ENCODE measurements at regions not wholly inside any gene's neighbourhood (a gene's known extent, or its start where the extent isn't known, plus 50 kb on each side); places are given as distances from the start of the nearest gene placed in this dataset.
"Not testable (repeated sequence)": the region's sequence is repeated elsewhere in the genome, so short reads cannot be mapped to it uniquely, and the experiment has no call there.

DNA sequence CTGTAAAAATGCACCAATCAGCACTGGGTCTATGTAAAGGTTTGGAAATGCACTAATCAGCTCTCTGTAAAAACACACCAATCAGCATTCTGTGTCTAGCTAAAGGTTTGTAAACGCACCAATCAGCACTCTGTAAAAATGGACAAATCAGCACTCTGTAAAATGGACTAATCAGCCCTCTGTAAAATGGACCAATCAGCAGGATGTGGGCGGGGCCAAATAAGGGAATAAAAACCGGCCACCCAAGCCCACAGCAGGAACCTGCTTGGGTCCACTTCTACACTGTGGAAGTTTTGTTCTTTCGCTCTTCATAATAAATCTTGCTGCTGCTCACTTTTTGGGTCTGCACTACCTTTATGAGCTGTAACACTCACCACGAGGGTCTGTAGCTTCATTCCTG lies 101.0 kb downstream of the SMC2 start:
- not testable (repeated sequence) for DNase-seq

DNA sequence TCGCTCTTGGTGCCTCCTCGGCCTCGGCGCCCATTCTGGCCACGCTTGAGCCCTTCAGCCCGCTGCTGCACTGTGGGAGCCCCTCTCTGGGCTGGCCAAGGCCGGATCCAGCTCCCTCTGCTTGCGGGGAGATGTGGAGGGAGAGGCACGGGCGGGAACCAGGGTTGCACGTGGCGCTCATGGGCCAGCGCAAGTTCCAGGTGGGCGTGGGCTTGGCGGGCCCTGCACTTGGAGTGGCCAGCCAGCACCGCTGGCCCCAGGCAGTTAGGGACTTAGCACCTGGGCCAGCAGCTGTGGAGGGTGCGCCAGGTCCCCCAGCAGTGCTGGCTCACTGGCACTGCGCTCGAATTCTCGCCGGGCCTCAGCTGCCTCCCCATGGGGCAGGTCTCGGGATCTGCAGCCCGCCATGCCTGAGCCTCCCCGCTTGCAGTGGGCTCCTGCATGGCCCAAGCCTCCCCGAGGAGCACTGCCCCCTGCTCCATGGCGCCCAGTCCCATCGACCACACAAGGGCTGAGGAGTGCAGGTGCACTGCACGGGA lies 106.4 kb downstream of the SMC2 start:
- DNase-seq = no peak

DNA sequence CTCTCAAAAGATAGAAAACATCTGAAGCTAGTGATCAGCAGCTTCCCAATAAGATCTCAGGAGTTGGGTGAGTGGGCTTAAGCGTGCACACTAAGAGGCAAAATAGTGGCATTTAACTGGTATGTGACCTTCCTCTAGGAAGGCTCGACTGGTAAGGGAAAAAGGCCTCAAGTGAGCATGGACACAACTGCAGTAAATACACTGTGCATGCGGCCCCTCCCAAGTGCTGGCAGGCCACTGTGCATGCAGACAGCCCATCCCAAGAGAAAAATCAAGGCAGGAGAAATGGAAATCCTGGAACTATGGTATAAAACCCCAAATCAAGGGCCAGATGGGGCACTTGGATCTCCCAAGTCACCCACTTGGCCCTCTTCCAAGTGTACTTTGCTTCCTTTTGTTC lies 112.7 kb downstream of the SMC2 start:
- no peak for DNase-seq

DNA sequence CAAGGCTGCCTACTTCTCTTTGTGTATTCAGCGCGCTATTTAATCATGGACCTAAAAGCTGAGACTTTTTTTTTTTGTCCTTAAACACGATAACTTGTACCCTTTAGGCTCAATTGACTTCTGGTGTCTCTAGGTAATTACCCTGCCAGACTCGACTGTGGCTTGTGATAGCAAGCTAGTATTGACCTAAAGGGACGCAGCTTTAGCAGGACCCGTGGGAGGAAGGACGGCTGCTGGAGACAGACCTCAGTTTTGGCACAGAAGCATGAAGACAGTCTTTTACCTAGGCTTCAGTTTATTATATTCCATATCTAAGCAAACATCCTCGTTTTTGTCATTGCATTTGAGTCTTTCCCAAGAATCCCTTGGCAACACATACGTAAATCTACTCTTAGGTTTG lies 115.3 kb downstream of the SMC2 start:
- DNase-seq = no peak

DNA sequence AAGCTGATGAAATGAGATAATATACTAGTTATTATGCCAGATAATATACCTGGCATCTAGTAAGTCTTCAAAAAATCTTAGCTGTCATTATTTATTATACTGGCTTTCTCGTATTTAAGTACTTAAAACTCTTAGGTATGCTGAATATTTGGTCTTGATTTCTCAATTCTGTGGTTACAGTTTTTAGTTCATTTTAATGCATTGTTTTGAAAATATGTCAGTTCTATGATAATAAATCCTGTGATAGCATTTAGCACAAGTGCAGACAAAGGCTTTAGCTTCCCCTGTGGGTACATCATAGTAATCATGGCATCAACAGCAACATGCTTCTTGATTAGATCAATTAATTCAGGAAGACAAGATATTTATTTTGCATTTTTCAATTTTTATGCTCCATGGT lies 133.0 kb downstream of the SMC2 start:
- no peak for DNase-seq

DNA sequence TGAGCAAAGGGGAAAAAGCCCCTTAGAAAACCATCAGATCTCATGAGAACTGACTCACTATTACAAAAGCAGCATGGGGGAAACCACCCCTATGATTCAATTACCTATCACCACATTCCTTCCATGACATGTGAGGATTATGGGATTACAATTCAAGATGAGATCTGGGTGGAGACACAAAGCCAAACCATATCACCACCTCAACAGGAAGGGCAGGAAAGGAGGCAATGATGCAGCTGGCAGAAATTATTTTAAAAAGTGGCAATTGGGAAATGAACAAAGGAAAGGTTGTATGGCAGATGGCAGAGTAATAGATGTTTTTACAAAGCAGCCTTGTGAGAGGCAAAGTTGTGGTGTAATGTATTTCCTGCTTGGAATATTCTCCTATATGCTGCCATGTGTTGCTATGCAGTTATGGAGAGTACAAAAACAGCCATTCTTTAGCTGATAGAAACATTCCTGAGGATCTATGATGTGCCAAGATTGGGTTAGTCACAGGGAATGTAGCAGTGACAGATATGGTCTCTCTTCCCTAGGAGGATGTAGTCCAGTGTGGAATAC lies 138.8 kb downstream of the SMC2 start:
- DNase-seq = no peak

DNA sequence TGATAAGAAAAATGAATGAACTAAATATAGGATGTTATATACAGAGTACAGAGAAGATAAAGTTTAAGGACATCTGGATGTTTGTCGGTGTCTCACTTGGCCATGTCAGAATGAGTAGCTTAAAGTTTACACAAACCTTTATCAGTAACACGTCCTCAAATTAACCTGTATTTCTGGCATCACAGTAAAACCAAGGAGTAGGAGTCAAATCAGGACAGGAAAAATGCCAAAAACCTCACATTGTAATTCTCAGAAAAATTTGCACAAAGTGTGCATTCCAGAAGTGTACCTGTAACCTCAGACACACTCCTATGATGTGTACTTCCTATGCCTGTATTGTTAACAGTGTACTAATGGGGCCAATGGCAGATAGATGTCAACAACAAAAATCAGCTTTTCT lies 139.3 kb downstream of the SMC2 start:
- no peak for DNase-seq

DNA sequence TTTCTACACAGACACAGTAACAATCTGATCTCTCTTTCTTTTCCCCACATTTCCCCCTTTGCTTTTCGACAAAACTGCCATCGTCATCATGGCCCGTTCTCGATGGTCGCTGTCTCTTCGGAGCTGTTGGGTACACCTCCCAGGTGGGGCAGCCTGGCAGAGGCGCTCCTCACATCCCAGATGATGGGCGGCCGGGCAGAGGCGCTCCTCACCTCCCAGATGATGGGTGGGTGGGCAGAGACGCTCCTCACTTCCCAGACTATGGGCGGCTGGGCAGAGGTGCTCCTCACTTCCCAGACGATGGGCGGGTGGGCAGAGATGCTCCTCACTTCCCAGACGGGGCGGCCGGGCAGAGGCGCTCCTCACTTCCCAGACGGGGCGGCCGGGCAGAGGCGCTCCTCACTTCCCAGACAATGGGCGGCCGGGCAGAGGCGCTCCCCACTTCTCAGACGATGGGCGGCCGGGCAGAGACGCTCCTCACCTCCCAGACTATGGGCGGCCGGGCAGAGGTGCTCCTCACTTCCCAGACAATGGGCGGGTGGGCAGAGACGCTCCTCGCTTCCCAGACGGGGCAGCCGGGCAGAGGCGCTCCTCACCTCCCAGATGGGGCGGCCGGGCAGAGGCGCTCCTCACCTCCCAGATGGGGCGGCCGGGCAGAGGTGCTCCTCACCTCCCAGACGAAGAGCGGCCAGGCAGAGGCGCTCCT lies 140.7 kb downstream of the SMC2 start:
- not testable (repeated sequence) for DNase-seq

DNA sequence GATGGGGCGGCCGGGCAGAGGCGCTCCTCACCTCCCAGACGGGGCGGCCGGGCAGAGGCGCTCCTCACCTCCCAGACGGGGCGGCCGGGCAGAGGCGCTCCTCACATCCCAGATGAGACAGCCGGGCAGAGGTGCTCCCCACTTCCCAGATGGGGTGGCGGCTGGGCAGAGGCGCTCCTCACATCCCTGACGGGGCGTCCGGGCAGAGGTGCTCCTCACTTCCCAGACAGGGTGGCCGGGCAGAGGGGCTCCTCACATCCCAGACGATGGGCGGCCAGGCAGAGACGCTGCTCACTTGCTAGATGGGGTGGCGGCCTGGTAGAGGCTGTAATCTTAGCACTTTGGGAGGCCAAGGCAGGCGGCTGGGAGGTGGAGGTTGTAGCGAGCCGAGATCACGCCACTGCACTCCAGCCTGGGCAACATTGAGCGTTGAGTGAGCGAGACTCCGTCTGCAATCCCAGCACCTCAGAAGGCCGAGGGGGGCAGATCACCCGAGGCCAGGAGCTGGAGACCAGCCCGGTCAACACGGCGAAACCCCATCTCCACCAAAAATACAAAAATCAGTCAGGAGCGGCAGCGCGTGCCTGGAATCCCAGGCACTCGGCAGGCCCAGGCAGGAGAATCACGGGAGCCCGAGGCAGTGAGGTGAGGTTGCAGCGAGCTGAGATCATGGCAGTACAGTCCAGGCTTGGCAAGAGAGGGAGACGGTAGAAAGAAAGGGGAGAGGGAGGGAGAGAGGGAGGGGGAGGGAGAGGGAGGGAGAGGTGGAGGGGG lies 141.4 kb downstream of the SMC2 start:
- not testable (repeated sequence) for DNase-seq

DNA sequence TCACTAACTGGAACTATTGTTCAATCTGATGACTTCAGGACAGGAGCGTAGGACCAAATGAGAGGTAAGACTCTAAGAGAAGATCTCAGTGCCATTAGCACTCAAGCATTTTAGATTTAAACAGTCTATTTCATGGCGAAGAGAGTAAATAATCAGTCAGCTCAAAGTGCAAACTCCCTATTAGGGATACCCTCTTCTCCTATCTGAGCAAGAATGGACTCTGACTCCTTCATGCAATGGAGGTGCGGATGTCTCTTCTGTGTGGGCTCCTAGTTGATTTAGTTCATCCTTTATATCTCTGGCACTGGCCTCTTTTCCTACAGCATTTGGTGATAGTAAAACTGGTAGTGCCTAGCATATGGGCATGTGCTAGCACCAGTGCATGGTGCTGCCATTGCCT lies 144.6 kb downstream of the SMC2 start:
- DNase-seq = no peak

DNA sequence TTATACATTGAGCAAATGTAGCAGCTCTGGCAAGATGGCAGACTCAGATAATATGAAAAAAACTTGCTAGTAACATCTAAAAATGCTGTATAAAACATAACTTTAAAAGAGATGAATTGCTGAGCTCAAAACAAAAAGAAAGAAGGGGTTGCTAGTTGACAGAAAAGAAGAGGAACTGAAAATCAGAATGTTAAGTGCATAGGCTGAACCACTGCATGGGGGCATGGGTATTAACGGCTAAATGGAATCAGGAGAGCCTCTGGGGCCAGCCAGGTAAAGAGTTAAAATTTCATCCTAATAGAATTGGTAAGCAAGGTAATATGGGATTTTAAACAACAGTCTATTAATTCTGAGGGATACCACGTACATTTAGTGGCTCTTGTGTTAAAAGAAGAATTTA lies 146.8 kb downstream of the SMC2 start:
- no peak for DNase-seq

DNA sequence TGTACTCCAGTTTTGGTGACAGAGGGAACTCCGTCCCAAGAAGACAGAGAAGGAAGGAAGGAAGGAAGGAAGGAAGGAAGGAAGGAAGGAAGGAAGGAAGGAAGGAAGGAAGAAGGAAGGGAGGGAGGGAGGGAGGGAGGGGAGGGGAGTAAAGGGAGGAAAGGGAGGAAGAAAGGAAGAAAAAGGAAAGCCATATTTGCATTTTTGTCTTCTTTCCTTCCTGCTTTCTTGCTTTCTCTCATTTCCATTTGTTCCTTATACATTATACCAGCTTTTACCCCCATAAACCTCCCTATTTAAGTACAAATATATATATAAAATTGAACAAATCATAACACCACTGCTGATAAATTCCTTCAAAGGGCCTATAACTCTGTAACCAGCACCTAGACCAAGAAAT lies 151.8 kb downstream of the SMC2 start:
- DNase-seq = no peak

DNA sequence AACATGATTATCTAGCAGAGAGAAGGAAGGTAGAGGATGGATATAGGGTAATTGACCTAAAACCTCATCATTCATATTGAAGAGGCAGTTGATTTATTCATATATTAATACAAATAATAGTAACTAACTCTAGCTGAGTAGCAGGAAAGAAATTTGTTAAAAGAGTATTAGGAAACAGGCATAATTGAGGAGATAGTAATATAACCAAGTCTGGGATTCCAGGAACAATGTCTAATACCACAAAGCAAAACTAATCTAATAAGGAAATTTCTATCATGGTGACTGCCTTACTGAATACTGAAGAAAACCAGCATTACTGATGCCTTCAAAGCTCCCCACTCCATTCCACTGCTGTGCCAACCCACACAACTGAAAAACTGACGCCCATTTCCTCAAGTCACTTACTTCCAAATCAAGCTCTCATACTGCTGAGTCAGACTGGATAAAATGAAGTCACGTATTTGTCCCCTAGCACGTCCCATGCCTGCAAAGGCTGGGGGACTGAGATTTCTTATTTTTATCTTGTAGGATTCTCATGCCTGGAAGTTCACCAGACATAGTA lies 153.9 kb downstream of the SMC2 start:
- DNase-seq = no peak

DNA sequence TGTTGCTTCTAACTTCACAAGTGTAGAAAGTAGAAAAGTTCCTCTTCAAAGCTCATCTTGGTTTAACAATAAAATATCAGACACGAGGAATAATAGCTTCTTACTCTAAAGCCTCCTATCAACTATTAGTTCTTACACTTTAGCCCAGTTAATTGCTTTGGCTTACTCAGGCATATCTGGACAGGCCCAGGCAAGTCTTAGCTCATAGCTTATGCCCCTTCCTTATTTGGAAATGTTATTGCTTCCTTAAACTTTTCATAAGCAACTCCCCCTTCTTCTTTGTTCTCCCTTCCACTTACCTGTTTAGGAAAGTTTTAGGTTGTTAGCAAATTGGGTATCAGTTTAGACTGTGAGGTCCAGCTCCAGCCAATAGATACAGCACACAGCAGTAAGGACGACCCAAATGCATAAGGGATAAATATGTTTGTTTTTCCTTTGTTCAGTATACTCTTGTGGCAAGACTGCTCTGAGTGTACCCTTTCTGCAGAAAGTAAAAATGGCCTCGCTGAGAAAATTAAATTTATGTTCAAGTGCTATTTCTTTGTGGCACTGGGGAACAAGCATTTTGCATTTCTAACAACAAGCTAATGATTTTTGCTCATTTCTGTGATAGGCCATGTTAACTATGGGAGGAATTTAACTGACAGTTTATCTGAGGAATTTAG lies 162.1 kb downstream of the SMC2 start:
- no peak for DNase-seq

DNA sequence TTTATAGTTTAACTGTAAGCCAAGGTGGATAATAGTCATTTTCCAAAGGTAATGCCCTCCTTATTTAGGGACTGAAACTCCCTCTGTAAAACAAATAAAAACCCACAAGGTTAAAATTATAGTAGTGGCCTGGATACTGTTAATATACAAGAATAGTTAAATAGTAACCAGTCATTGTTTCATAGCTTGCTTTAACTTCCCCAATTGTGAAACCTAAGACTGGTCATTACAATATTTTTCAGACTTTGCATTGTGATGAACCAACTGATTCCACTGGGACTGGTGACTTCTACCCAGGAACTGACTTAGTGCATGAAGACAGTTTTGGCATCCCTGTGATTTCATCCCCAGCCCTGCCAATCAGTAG lies 162.6 kb downstream of the SMC2 start:
- no peak for DNase-seq

DNA sequence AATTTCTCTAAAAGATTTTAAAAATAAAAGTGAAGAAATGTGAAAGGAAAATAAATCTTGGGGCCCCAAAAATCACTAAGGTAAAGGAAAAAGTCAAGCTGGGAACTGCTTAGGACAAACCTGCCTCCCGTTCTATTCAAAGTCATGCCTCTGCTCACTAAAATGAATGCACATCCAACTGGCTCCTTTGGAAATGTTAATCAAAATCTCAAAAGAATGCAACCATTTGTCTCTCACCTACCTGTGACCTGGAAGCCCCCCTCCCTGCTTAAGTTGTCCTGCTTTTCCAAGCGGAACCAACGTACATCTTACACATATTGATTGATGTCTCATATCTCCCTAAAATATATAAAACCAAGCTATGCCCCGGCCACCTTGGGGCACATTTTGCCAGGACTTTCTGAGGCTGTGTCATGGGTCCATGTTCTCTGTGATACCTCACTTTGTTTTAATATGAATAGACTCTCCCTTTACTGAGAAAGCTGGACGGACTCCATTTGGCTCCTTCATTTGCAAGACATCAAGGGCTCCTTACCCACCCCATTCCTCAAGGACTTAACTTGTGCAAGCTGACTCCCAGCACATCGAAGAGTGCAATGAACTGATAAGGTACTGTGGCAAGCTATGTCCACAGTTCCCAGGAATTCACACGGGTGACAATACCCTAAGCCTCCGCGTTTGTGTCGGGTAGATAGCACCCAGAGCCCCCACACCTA lies 164.3 kb downstream of the SMC2 start:
- no peak for DNase-seq

DNA sequence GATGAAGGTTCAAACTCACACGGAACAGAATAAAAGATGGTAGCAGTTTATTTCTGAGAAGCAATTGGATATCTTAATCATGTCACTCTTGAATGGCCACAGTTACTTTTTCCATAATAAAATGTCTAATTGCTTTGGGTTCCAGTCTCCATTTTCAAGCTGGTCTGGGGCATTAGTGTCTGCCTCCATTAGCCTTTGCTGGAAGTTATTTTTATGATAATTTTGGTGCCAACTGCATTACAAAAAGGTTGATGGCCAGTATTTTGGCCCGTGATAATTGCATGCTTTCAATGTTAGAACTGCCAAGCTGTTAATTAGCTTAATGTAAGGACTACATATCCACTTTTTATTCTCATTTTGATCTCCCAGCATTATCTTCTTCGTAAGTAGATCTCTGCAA lies 165.9 kb downstream of the SMC2 start:
- no peak for DNase-seq

DNA sequence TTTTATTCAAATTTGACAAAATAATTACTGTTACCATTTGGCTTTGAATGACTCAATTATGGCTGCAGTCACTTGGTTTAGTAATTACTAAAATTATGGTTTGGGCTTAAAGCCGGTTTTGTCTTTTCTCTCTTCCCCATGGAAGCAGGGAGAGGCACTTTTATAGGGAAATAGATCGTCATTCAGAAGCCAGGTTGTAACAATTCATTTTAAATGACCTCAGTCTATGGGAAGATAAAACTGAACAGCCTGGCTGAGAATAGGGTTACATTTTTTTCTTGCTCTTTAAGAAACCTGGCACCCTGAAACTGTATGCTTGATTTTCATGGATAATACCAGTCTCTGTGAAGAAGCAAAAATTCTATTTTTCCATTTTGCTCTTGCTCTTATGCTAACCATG lies 169.8 kb downstream of the SMC2 start:
- no peak for DNase-seq

DNA sequence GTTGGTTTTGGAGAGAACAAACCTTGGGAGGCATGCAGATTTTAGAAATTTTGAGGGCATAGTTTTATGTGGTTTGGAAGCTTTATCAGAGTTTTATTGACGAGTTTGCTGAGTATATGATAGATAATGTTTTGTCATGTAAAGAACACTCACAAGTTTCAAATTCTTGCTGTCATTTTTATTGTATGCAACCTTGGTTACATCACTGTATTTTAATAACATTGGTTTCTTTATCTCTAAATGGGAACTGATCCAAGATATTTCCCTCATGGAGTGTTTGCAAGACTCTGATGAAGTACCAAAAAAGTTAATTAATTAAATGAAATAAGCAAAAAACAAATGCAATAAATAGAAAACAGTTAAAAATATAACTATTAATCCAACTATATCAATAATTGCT lies 170.3 kb downstream of the SMC2 start:
- DNase-seq = no peak

DNA sequence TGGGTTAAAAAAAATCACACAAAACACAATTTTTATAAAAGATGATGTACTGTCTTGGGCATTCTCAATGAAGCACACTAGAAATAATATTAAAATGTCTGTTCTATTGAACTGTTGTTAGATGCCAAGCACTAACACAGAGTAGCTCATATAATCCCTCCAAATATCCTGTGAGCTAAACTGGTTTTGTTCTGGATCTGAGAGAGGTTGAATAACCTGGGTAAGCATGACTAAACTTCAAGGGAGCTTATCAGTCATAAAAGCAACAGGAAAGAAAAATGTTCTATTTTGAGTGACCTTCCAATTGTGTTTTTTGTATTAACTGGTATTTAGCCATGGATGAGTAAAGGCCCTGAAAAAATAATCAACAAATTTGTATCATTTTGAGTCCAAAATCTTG lies 175.3 kb downstream of the SMC2 start:
- DNase-seq = no peak

DNA sequence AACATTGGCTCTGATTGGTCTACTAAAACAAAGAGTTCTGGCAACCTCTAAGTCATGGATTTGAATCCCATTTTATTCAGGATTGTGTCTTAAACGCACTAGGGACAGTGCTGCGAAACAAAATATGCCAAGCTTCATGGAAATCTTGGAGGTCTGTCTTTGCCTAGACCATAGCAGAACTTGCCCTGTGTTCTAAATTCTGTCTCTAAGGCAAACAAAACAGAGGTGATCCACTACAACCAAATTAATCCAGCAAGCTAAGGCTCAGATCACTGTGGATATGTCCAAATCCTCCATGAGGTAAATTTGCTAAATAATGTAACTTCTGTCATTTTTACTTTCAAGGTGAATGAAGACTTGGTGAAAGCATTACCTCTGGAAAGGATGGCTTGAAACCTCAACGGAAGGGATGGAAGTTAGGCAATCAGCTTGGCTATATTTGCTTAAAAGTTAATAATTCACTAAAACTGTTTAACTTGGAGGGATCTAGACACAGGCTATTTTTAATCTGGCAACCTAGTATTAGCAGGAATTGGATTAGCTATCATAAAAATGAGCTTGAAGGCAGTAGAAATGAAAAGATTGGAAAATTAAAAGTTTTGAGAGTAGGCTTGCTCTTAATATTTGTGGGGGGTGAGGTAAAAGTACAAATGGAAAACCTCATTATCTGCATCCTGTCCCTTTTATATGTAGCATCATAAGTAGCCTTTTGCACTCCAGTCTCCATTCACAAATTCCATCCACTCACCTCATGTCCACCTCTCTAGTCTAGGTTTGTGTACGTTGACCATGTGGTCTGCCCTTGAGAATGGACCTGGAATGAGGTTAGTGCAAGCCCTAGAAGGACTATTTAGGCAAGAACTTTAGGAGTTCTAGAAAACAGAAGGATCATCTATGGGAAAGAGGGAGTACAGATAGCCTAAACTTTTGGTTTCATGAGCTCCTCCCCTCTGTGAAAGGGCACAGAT lies 176.2 kb downstream of the SMC2 start:
- DNase-seq = no peak
